C1 segment of cervical spinal cord (tissue), 14 donors: ENCODE measurements at regions not wholly inside any gene's neighbourhood (a gene's known extent, or its start where the extent isn't known, plus 50 kb on each side); places are given as distances from the start of the nearest gene placed in this dataset.

Source experiments
- DNase-seq, 14 donors: peaks; one replicate each; lab custom pipeline; 2025; lab: John Stamatoyannopoulos, UW

GRCh38 chr6:12221856-12222255 is 68.3 kb upstream of the EDN1 start:
- DNase-seq: no peak

GRCh38 chr6:12222405-12223366 is 67.5 kb upstream of the EDN1 start:
- no peak for DNase-seq

DNA sequence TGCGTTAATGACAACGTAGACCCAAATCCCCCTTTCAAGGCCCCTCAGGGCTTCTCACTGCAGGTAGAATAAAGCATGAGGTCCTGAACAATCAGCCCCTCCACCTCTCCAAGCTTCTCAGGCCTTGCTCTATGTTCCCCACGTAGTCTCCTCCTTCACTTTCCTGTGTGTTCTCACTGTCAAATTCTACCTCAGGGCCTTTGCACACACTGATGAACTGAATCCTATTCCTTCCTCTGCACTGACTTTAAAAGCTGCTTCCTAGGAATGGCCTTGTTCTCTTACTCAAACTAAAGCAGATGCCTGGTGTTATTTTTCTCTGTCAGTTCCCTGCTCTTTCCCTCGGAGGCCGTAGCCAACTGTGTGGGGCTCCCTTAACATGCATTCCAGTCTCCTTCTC is 66.8 kb upstream of the EDN1 start:
- DNase-seq: no peak

- DNase-seq: no peak
Observed at GRCh38 chr6:12224251-12224650, 65.9 kb upstream of the EDN1 start.

GRCh38 chr6:12228447-12229146 is 61.6 kb upstream of the EDN1 start:
- DNase-seq: no peak

- no peak for DNase-seq
Observed at GRCh38 chr6:12229332-12229731, 60.8 kb upstream of the EDN1 start.

DNA sequence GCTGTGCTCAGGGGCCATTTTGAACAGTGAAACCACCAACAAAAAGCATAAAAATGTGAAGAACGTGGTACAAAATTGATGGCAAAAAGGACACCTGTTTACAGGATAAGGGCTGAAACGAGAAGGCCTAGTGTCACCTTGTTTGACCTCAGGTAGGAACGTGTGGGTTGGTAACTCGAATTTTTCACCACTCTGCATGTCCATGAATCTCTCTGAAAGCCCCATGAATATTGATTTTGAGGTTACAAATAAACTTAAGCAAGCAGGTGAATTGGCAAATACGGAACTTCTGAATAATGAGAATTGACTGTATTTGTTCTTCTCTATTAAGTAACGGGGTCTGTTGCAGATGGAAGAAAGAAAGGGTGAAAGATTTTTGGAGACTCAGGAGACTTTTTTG is 59.6 kb upstream of the EDN1 start:
- no peak for DNase-seq

DNA sequence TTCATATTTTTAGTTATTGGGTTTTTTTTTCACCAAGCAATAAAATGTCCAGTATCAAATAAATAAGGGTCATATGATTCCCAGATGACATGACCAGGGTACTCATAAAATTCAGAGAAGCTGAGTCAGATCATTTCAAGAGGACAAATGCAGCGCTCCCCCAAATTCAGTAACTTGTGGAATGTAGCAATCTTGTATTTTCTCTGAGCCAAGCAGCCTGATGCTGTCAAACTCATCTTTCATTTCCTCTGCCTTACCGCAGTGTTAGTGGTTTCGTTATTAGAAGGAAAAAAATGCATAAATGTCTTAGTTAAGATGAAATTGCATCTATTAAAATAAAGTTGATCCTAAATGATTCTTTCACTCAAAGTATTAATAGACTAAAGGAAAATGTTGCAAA is 57.8 kb upstream of the EDN1 start:
- DNase-seq: no peak

- no peak for DNase-seq
Observed at GRCh38 chr6:12232821-12233220, 57.3 kb upstream of the EDN1 start.

DNA sequence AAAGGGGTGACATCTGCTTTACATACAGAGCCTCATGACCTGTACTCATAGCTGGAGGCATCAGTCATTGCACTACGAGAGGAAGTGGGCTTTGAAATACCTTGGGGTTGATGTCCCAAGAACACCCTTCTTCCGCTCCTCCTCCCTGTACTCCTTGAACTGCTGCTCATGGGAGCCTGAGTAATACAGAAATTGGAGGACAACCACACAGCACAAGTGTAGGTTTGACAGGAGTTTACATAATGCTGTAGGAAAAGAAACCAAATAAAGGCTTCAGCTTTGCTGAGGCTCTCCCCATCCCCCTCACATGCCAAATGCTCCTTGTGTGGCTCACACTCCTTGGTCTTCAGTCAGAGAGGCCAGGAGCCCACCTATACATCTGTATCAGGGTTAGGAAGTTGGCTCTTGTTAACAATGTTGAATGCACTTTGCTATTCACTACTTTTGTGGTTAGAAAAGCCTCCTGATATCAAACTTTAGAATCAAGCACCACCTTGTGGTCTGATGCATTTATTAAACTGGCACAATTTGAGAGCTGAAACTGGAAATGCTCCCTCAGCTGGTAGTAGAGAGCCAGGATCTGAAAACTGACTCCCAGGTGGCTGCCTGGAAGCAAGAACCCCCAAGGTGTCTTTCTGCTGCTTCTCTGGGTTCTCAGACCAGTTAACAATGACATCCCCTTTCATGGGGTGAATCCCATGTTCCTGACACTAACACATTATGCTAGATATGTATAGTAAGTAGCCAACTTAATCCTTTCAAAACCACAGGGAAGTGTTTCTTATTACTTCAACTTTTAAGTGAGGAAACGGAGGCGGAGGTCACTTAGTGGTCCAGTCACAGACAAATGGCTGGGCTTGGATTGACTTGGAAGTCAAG is 56.2 kb upstream of the EDN1 start:
- DNase-seq: peak in 10 of 14 donors; percentile 3 to 56 (median 19)

GRCh38 chr6:12235341-12235740 is 54.8 kb upstream of the EDN1 start:
- no peak for DNase-seq

GRCh38 chr6:12238219-12238618 is 51.9 kb upstream of the EDN1 start:
- DNase-seq: no peak
